ENCODE measurements at regions not wholly inside any gene's neighbourhood (a gene's known extent, or its start where the extent isn't known, plus 50 kb on each side); places are given as distances from the start of the nearest gene placed in this dataset.

GRCh38 chr14:85420278-85420677 is 109.7 kb upstream of the FLRT2 start:
- TF ChIP-seq POLR2A (IDR thresholded peaks at IDR 0.05; ENCODE audit: low read depth, low read length) (no peak), TAF1 (IDR thresholded peaks at IDR 0.05; ENCODE audit: borderline replicate concordance, low read depth, low read length) (no peak), POLR2AphosphoS5 (IDR thresholded peaks at IDR 0.05; ENCODE audit: low read depth, low read length) (no peak)
- FAIRE-seq (no peak), DNase-seq (ENCODE audit: insufficient read length) (no peak)

GRCh38 chr14:85420707-85421106 is 109.2 kb upstream of the FLRT2 start:
- TF ChIP-seq POLR2AphosphoS5 (IDR thresholded peaks at IDR 0.05; ENCODE audit: low read depth, low read length) (no peak), POLR2A (IDR thresholded peaks at IDR 0.05; ENCODE audit: low read depth, low read length) (no peak), TAF1 (IDR thresholded peaks at IDR 0.05; ENCODE audit: borderline replicate concordance, low read depth, low read length) (no peak)
- DNase-seq (ENCODE audit: insufficient read length): no peak
- no peak for FAIRE-seq

- TF ChIP-seq TAF1 (IDR thresholded peaks at IDR 0.05; ENCODE audit: borderline replicate concordance, low read depth, low read length) (no peak), POLR2AphosphoS5 (IDR thresholded peaks at IDR 0.05; ENCODE audit: low read depth, low read length) (no peak)
- FAIRE-seq (no peak), DNase-seq (ENCODE audit: insufficient read length) (no peak)
Observed at GRCh38 chr14:85421186-85421877, 108.6 kb upstream of the FLRT2 start.

- FAIRE-seq (no peak), DNase-seq (ENCODE audit: insufficient read length) (no peak)
- no peak for TF ChIP-seq TAF1 (IDR thresholded peaks at IDR 0.05; ENCODE audit: borderline replicate concordance, low read depth, low read length)
- no peak for TF ChIP-seq POLR2A (IDR thresholded peaks at IDR 0.05; ENCODE audit: low read depth, low read length)
- no peak for TF ChIP-seq POLR2AphosphoS5 (IDR thresholded peaks at IDR 0.05; ENCODE audit: low read depth, low read length)
Observed at GRCh38 chr14:85423889-85424288, 106.1 kb upstream of the FLRT2 start.

DNA sequence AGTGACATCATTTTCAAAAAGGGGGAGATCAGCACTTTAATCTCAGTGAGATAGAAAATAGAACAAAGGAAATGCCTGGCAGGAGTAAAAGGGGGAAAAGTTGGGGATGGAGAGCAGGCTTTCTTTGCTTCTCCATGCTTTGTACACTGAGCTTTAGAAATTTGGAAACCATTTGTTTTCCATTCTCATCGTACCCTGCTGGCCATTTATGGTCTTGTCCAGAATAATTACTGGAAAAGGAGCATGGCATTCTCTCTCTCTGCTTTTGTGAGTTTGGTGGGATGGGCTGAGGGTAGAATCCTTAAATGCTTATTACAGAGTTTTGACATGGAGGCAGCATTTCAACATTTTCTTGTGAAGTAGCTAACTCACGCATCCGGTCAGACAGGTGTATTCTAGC is 104.4 kb upstream of the FLRT2 start:
- no peak for DNase-seq (ENCODE audit: insufficient read length)
- no peak for TF ChIP-seq POLR2AphosphoS5 (IDR thresholded peaks at IDR 0.05; ENCODE audit: low read depth, low read length)
- TF ChIP-seq POLR2A (IDR thresholded peaks at IDR 0.05; ENCODE audit: low read depth, low read length): no peak
- no peak for TF ChIP-seq TAF1 (IDR thresholded peaks at IDR 0.05; ENCODE audit: borderline replicate concordance, low read depth, low read length)
- no peak for FAIRE-seq

GRCh38 chr14:85426068-85426935 is 103.6 kb upstream of the FLRT2 start:
- DNase-seq (ENCODE audit: insufficient read length) (no peak), FAIRE-seq (no peak)
- no peak for TF ChIP-seq POLR2A (IDR thresholded peaks at IDR 0.05; ENCODE audit: low read depth, low read length)
- TF ChIP-seq TAF1 (IDR thresholded peaks at IDR 0.05; ENCODE audit: borderline replicate concordance, low read depth, low read length): no peak
- TF ChIP-seq POLR2AphosphoS5 (IDR thresholded peaks at IDR 0.05; ENCODE audit: low read depth, low read length): no peak

GRCh38 chr14:85428926-85429325 is 101.0 kb upstream of the FLRT2 start:
- TF ChIP-seq POLR2A (IDR thresholded peaks at IDR 0.05; ENCODE audit: low read depth, low read length): no peak
- TF ChIP-seq POLR2AphosphoS5 (IDR thresholded peaks at IDR 0.05; ENCODE audit: low read depth, low read length): no peak
- no peak for TF ChIP-seq TAF1 (IDR thresholded peaks at IDR 0.05; ENCODE audit: borderline replicate concordance, low read depth, low read length)
- DNase-seq (ENCODE audit: insufficient read length): no peak
- FAIRE-seq: no peak

DNA sequence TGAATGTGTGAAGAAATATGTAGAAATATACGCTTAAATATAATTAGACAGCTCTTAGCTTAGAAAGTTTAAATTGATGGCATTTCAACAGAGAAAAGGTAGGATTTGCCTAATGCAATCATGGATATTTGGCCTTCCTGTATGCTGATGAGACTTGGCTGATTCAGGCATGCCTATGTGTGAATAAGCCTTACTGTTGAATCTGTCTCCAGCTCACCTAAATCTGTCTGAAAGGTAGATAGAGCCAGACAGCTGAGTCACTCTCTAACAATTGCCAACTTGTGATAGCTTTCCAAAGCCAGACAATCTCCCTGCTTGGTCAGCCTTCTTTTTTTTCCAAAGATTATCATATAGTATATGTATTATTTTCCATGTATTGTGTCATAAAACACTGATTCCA is 92.8 kb upstream of the FLRT2 start:
- FAIRE-seq (no peak), DNase-seq (ENCODE audit: insufficient read length) (no peak)
- TF ChIP-seq POLR2A (IDR thresholded peaks at IDR 0.05; ENCODE audit: low read depth, low read length) (no peak), TAF1 (IDR thresholded peaks at IDR 0.05; ENCODE audit: borderline replicate concordance, low read depth, low read length) (no peak), POLR2AphosphoS5 (IDR thresholded peaks at IDR 0.05; ENCODE audit: low read depth, low read length) (no peak)

- FAIRE-seq (no peak), DNase-seq (ENCODE audit: insufficient read length) (no peak)
- no peak for TF ChIP-seq POLR2A (IDR thresholded peaks at IDR 0.05; ENCODE audit: low read depth, low read length)
- TF ChIP-seq POLR2AphosphoS5 (IDR thresholded peaks at IDR 0.05; ENCODE audit: low read depth, low read length): no peak
- no peak for TF ChIP-seq TAF1 (IDR thresholded peaks at IDR 0.05; ENCODE audit: borderline replicate concordance, low read depth, low read length)
Observed at GRCh38 chr14:85438001-85438400, 91.9 kb upstream of the FLRT2 start.

- DNase-seq (ENCODE audit: insufficient read length) (no peak), FAIRE-seq (no peak)
- TF ChIP-seq TAF1 (IDR thresholded peaks at IDR 0.05; ENCODE audit: borderline replicate concordance, low read depth, low read length) (no peak), POLR2A (IDR thresholded peaks at IDR 0.05; ENCODE audit: low read depth, low read length) (no peak), POLR2AphosphoS5 (IDR thresholded peaks at IDR 0.05; ENCODE audit: low read depth, low read length) (no peak)
Observed at GRCh38 chr14:85438481-85438942, 91.4 kb upstream of the FLRT2 start.

GRCh38 chr14:85439696-85440328 is 90.1 kb upstream of the FLRT2 start:
- TF ChIP-seq POLR2AphosphoS5 (IDR thresholded peaks at IDR 0.05; ENCODE audit: low read depth, low read length): no peak
- DNase-seq (ENCODE audit: insufficient read length) (no peak), FAIRE-seq (no peak)
